NCI-H748 treated with DMSO at 0.1 percent for 48 hours (cell line): ENCODE measurements at regions not wholly inside any gene's neighbourhood (a gene's known extent, or its start where the extent isn't known, plus 50 kb on each side); places are given as distances from the start of the nearest gene placed in this dataset.

Source experiments
- DNase-seq: peaks from one replicate; lab custom pipeline; 2025; lab: John Stamatoyannopoulos, UW

- no peak for DNase-seq
Observed at GRCh38 chr20:40232273-40232672, 456.8 kb downstream of the MAFB start.

DNA sequence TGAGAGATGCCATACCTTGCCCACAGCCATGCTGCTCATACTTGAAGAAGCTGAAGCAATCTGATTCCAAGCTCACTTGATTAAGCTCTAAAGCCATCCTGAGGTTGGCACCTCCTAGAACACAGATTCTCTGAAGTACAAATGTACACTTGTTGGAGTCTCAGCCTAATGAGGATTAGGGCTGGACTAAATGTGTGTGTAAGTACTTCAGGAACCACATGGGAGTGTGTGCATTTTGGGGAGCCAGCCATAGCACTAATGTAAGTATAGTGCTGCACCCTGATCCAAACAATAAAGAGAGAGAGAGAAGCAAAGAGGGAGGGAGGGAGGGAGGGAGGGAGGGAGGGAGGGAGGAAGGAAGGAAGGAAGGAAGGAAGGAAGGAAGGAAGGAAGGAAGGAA lies 458.6 kb downstream of the MAFB start:
- DNase-seq, result no peak

DNA sequence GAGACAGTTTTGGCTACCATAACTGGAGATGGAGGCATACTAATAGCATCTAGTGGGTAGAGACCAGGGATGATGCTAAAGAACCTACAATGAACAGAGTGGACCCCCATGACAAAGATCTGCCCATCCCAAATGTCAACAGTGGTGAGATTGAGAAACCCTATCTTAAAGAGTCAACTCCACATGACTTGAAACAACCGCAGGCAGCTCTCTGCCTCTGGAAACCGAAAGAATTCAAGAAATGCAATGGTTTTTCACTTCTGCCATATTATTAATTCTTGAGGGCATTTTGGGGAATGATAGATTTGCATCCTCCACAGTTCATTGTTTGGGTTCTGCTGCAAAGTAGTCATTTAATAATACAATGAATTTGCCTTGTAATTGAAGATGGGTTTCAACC lies 463.4 kb downstream of the MAFB start:
- no peak for DNase-seq

GRCh38 chr20:40223810-40224209 lies 465.2 kb downstream of the MAFB start:
- DNase-seq, result no peak

- no peak for DNase-seq
Observed at GRCh38 chr20:40218971-40219370, 470.1 kb downstream of the MAFB start.

DNA sequence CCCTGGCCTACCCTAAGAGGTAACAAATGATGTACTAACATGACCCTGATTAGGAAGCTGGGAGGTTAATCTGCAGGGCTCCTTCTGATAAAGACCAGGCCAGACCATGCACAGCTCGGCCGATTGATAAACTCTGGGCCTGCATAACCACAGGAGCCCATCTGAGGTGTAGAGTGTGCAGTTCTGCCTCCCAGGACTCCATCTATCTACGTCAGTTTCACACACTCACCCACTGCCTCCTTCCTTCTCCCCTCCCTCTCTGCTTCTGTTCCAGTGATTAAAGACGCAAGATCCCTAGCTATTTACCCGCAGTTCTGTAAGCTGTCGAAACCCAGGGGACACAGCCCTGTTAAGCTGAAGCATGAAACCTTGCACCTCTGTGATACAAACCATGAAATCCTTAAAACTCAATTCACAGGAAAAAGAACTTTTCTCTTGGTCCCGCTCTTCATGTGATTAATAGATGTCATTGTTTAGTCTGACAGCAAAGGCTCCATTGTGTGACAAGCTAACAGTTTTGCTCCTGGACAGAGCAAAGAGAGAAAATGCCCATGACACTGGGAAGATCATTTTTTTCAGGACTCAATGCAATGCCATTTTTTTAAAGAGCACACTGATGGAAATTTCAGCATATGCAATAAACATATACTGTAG lies 470.6 kb downstream of the MAFB start:
- no peak for DNase-seq

DNA sequence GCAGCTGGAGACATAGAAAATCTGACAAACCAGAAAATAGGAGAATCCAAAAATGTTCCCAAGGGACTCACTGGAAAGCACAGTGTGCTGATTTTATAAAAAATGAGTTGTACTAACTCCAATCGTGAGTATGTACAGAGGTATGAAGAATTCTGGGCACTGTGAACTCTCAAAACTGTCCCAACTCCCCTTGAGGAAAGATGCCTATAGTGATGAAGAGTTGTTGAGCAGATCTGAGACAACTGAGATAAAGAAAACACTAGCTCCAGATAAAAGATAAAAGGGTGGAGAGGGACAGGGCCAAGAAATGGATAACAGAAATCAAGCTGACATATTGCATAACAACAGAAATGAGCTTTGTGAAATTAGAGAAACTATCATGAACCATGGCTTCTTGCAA lies 481.4 kb downstream of the MAFB start:
- DNase-seq, result no peak

DNA sequence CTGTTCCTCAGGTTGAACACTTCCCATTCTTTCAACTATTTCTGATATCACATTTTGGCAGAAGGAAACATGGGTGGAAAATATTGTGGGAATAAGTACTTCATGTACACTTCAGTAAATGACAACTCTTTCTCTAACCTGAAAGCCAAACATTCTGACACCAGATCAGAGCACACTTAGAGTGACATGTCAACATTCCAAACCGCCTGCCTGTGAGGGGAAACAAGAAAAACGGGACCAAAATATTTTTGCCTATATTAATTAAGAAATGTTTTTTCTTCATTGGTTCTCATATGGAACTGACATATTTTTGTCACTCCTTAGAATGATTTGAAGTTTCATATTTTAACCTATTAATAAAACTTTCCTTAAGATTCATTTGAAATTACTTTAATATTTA lies 483.1 kb downstream of the MAFB start:
- no peak for DNase-seq

DNA sequence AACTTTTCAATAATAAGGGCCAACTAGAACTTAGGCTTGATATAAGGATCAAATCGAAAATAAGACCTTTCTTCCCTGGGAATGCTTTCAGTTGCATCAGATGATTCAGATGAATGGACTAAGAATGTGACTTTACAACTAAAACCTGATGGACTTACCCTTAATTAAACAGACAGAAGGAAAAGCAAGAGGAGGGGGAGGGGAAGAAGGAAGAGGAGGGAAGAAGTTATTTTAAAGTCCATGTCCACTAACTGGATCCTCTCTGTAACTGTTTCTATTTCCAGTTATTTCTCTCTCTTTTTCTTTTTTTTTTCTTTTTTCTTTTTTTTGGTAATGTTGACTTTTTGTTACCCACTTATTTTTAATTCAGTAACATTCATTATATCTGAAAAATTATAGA lies 486.0 kb downstream of the MAFB start:
- DNase-seq, result no peak

DNA sequence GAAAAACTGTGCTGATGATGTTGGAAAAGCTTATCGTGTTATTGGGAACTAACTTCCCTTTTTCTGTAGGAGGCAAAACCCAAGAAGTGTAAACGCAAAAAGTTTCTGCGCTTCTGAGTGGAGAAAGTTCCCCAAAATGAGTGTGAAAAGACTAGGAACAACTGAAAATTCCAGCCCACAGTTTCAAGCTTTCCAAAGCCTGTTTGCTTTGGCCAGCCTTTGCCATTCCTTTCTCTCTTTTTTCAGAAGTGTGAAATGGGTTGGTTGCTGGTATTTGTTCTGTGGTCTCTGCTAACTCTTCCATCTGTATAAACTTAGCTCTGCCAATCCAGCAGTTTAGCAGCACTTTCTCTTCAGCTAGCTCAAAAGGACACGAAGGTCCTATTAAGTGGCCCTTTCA lies 491.3 kb downstream of the MAFB start:
- DNase-seq, result no peak

GRCh38 chr20:40196846-40197436 lies 492.1 kb downstream of the MAFB start:
- DNase-seq, result no peak

DNA sequence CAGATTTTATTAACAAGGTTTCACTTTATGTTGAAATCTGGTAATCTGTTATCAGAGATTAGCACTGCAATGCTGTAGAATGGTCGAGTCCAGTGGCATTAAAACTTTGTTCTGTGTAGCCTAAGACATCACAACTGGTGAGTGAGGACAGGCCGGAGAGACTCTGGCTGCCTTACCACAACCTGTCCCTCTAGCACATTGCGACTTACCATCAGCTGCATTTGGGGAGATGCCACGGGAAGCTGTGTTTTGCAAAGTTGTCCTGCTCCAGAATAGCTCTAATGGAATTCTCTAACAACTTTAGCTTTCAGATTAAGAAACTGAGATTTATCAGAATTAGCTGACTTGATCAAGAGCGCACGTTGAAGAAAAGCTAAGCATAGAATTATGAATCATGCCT lies 493.3 kb downstream of the MAFB start:
- DNase-seq, result no peak

GRCh38 chr20:40192529-40192928 lies 496.5 kb downstream of the MAFB start:
- no peak for DNase-seq

- DNase-seq, result no peak
Observed at GRCh38 chr20:40192081-40192480, 497.0 kb downstream of the MAFB start.

- DNase-seq, result no peak
Observed at GRCh38 chr20:40191573-40191972, 497.5 kb downstream of the MAFB start.

- no peak for DNase-seq
Observed at GRCh38 chr20:40189621-40190020, 499.4 kb downstream of the MAFB start.

- no peak for DNase-seq
Observed at GRCh38 chr20:40188319-40188718, 500.7 kb downstream of the MAFB start.

DNA sequence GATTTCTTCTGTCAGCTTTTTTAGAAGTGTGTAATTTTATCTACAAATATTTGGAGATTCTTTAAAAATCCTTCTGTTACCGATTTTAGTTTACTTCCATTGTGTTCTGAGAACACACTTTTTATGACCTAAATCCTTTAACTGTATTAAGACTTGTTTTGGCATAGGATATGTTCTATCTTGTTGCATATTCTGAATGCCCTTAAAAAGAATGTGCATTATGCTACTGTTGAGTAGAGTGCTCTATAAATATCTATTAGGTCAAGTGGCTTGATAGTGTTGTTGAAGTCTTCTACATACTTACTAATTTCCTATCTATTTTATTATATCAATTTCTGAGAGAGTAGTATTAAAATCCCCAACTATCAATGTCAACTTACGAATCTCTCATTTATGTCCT lies 502.2 kb downstream of the MAFB start:
- no peak for DNase-seq

DNA sequence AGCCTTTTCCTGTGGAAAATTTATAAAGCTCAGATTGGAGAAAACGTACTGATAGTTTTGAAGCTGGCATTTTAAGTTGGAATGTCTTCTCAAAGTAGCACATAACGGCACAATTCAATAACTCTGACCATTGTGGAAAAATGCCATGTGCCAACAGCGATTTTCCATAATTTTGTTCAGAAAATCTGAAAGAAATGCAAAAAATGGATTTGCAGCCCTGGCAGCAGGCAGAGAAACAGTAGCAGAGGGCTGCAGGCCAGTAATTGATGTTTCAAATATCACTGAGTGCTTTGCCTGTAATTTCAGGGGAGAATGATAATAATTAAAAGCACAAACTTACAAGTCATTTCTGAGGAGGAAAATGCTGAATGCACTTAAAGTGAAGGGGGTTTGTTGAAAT lies 507.4 kb downstream of the MAFB start:
- no peak for DNase-seq

GRCh38 chr20:40176098-40176841 lies 512.8 kb downstream of the MAFB start:
- DNase-seq, result no peak

- DNase-seq, result no peak
Observed at GRCh38 chr20:40175296-40175695, 513.7 kb downstream of the MAFB start.

DNA sequence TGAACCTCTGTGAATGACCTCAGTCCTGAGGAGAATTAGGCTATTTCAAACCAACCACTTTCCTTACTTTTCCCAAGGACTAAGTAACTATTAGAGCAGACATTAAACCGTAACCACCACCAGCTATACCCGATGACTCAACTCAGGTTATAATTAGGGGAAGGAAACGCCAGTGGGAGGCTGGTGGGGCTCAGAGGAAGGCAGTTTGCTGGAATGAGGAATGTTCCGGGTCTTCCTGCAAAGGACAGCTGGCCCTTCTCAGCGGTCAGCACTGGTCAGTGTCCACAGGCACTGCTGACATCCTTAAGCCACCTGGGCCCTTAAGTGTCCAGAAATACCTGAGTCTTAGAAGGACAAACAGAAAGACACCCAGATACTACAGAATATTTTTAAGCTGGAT lies 515.2 kb downstream of the MAFB start:
- no peak for DNase-seq

GRCh38 chr20:40168981-40169620 lies 519.9 kb downstream of the MAFB start:
- DNase-seq, result no peak
